ENCODE measurements at regions not wholly inside any gene's neighbourhood (a gene's known extent, or its start where the extent isn't known, plus 50 kb on each side); places are given as distances from the start of the nearest gene placed in this dataset.

GRCh38 chr2:125983364-125983763, 672.6 kb upstream of the GYPC start:
- no peaks in the 10 kb centered on the region for H3K36me3 ChIP-seq (replicated peaks; ENCODE audit: low read depth, low read length)
- no peaks in the 10 kb centered on the region for H3K79me2 ChIP-seq (ENCODE audit: low read length)
- no peaks in the 10 kb centered on the region for H4K20me1 ChIP-seq (ENCODE audit: insufficient read depth, low read length)
- no peak overlapping the region for H3K27ac ChIP-seq (ENCODE audit: low read length)
- no peak overlapping the region for H3K9ac ChIP-seq (ENCODE audit: low read length)
- no peaks in the 10 kb centered on the region for H3K4me1 ChIP-seq (ENCODE audit: low read length)
- TF ChIP-seq EZH2phosphoT487 (IDR thresholded peaks at IDR 0.05; ENCODE audit: low read depth): no peak
- no peak for TF ChIP-seq CTCF (IDR thresholded peaks at IDR 0.05; ENCODE audit: low read depth, low read length)
- H3K27me3 ChIP-seq (ENCODE audit: low read depth, low read length): no peaks in the 10 kb centered on the region
- H3K4me2 ChIP-seq (ENCODE audit: low read length): no peak overlapping the region
- H2AFZ ChIP-seq (ENCODE audit: low read depth, low read length): no peak overlapping the region
- no peak overlapping the region for H3K4me3 ChIP-seq (ENCODE audit: low read length)
- H3K9me3 ChIP-seq (ENCODE audit: insufficient read depth, low read length): no peaks in the 10 kb centered on the region

DNA sequence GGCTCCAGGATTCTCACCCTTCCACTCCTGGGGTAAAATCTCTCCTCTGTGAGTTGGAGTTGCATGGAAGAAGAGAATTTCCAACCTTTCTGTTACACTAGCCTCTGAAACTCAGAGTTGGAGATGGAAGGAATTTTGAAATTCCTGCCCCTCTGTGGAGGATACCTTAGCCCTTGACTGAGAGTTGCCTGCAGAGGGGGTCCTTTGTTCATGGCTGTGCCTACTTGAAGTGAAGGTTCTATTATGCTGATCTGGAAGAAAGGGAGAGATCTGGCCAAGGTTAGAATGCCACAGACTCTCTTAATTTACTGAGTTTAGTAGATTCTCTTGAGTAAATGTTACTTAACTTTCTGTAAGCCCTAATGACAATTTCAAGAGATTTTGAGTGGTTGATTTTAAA, 626.6 kb upstream of the GYPC start:
- Histone ChIP-seq H3K79me2 (ENCODE audit: low read length) (no peaks in the 10 kb centered on the region), H3K4me1 (ENCODE audit: low read length) (no peaks in the 10 kb centered on the region), H2AFZ (ENCODE audit: low read depth, low read length) (no peak overlapping the region), H3K36me3 (replicated peaks; ENCODE audit: low read depth, low read length) (no peaks in the 10 kb centered on the region), H3K27ac (ENCODE audit: low read length) (no peak overlapping the region), H3K4me2 (ENCODE audit: low read length) (no peak overlapping the region), H3K9ac (ENCODE audit: low read length) (no peak overlapping the region), H3K4me3 (ENCODE audit: low read length) (no peak overlapping the region), H4K20me1 (ENCODE audit: insufficient read depth, low read length) (no peaks in the 10 kb centered on the region), H3K27me3 (ENCODE audit: low read depth, low read length) (no peaks in the 10 kb centered on the region), H3K9me3 (ENCODE audit: insufficient read depth, low read length) (no peaks in the 10 kb centered on the region)
- TF ChIP-seq EZH2phosphoT487 (IDR thresholded peaks at IDR 0.05; ENCODE audit: low read depth): no peak
- peak; percentile 36 for TF ChIP-seq CTCF (IDR thresholded peaks at IDR 0.05; ENCODE audit: low read depth, low read length)

GRCh38 chr2:126038861-126039260, 617.1 kb upstream of the GYPC start:
- H4K20me1 ChIP-seq (ENCODE audit: insufficient read depth, low read length): no peaks in the 10 kb centered on the region
- peak overlapping the region; percentile 43 for H3K4me2 ChIP-seq (ENCODE audit: low read length)
- H2AFZ ChIP-seq (ENCODE audit: low read depth, low read length): peak overlapping the region; percentile 51
- peaks cover 5% of the 10 kb centered on the region for H3K36me3 ChIP-seq (replicated peaks; ENCODE audit: low read depth, low read length)
- peak overlapping the region; percentile 25; the same call in 1 of the 2 replicates for H3K9ac ChIP-seq (ENCODE audit: low read length)
- peaks cover 31% of the 10 kb centered on the region for H3K4me1 ChIP-seq (ENCODE audit: low read length)
- no peaks in the 10 kb centered on the region for H3K9me3 ChIP-seq (ENCODE audit: insufficient read depth, low read length)
- peak overlapping the region; percentile 18; the same call in 1 of the 2 replicates for H3K4me3 ChIP-seq (ENCODE audit: low read length)
- TF ChIP-seq CTCF (IDR thresholded peaks at IDR 0.05; ENCODE audit: low read depth, low read length) (no peak), EZH2phosphoT487 (IDR thresholded peaks at IDR 0.05; ENCODE audit: low read depth) (no peak)
- H3K79me2 ChIP-seq (ENCODE audit: low read length): no peaks in the 10 kb centered on the region
- H3K27ac ChIP-seq (ENCODE audit: low read length): peak overlapping the region; percentile 67
- H3K27me3 ChIP-seq (ENCODE audit: low read depth, low read length): no peaks in the 10 kb centered on the region

GRCh38 chr2:126041391-126042047, 614.4 kb upstream of the GYPC start:
- Histone ChIP-seq H3K36me3 (replicated peaks; ENCODE audit: low read depth, low read length) (peaks cover 5% of the 10 kb centered on the region), H3K4me1 (ENCODE audit: low read length) (peaks cover 30% of the 10 kb centered on the region), H3K4me2 (ENCODE audit: low read length) (no peak overlapping the region), H3K27ac (ENCODE audit: low read length) (no peak overlapping the region), H3K4me3 (ENCODE audit: low read length) (no peak overlapping the region), H3K79me2 (ENCODE audit: low read length) (no peaks in the 10 kb centered on the region), H4K20me1 (ENCODE audit: insufficient read depth, low read length) (no peaks in the 10 kb centered on the region), H3K9ac (ENCODE audit: low read length) (no peak overlapping the region), H3K27me3 (ENCODE audit: low read depth, low read length) (no peaks in the 10 kb centered on the region), H3K9me3 (ENCODE audit: insufficient read depth, low read length) (no peaks in the 10 kb centered on the region), H2AFZ (ENCODE audit: low read depth, low read length) (no peak overlapping the region)
- TF ChIP-seq EZH2phosphoT487 (IDR thresholded peaks at IDR 0.05; ENCODE audit: low read depth): no peak
- no peak for TF ChIP-seq CTCF (IDR thresholded peaks at IDR 0.05; ENCODE audit: low read depth, low read length)
